Adipocyte (in vitro differentiated cells): ENCODE measurements at regions not wholly inside any gene's neighbourhood (a gene's known extent, or its start where the extent isn't known, plus 50 kb on each side); places are given as distances from the start of the nearest gene placed in this dataset.

Source experiments
- DNase-seq: peaks from one replicate; pipeline ENCODE4 v3.0.0-alpha.2; 2015; ENCODE audit warnings: low read depth
- H3K27me3 ChIP-seq: replicated peaks from 2 replicates; pipeline ENCODE4 v1.7.0; 2013; ENCODE audit warnings: mild to moderate bottlenecking, low read length, moderate library complexity; ENCODE audit not compliant: control insufficient read depth, insufficient read depth
- H3K36me3 ChIP-seq: 2 replicates; pipeline ENCODE4 v1.7.0; 2013; ENCODE audit warnings: low read length, mild to moderate bottlenecking, moderate library complexity; ENCODE audit not compliant: control insufficient read depth, insufficient read depth, severe bottlenecking
- H3K4me1 ChIP-seq: 2 replicates; pipeline ENCODE4 v1.7.0; 2013; ENCODE audit warnings: mild to moderate bottlenecking, low read length, moderate library complexity; ENCODE audit not compliant: control insufficient read depth, insufficient read depth
- H3K4me3 ChIP-seq: 2 replicates; pipeline ENCODE4 v1.7.0; 2013; ENCODE audit warnings: mild to moderate bottlenecking, low read length, moderate library complexity
- H3K9ac ChIP-seq: 2 replicates; pipeline ENCODE4 v1.7.0; 2013; ENCODE audit warnings: mild to moderate bottlenecking, low read length, moderate library complexity
- H3K9me3 ChIP-seq: 2 replicates; pipeline ENCODE4 v1.7.0; 2013; ENCODE audit warnings: mild to moderate bottlenecking, low read length, moderate library complexity; ENCODE audit not compliant: control insufficient read depth

DNA sequence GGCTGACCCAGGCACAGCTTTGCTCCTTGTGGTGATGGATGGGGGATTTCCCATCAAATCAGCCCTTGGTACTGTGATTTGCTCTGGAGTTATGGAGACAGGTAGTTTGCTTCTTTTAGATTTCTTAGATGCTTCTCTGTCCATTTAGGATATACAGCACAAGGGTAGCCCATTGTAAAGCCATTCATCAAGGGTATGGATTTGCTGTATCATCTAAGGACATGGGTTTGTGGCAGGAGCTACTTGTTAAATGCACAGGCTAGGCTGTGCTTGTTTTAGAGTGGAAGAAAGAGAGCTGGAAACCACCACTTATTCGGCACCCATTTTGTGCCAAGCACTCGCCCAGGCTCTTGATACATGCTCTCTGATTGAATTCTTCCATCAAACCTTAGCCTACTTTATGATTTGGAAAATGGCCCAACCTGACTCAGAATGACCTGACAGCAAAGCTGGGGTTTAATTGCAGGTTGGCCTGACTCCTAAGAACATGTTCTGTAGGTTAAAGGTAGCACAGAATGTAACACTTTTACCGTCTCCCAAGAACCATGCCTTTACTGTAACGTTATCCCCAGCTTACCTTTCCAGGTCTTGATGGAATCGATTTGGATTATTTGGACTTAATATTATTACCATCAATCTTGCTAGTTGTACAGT lies 168.0 kb downstream of the SNX10 start:
- no peaks in the 10 kb centered on the region for H3K36me3 ChIP-seq
- H3K9me3 ChIP-seq: no peaks in the 10 kb centered on the region
- H3K27me3 ChIP-seq: no peaks in the 10 kb centered on the region
- H3K4me3 ChIP-seq: no peak overlapping the region
- DNase-seq: no peak
- H3K9ac ChIP-seq: no peak overlapping the region
- peaks cover 16% of the 10 kb centered on the region for H3K4me1 ChIP-seq

DNA sequence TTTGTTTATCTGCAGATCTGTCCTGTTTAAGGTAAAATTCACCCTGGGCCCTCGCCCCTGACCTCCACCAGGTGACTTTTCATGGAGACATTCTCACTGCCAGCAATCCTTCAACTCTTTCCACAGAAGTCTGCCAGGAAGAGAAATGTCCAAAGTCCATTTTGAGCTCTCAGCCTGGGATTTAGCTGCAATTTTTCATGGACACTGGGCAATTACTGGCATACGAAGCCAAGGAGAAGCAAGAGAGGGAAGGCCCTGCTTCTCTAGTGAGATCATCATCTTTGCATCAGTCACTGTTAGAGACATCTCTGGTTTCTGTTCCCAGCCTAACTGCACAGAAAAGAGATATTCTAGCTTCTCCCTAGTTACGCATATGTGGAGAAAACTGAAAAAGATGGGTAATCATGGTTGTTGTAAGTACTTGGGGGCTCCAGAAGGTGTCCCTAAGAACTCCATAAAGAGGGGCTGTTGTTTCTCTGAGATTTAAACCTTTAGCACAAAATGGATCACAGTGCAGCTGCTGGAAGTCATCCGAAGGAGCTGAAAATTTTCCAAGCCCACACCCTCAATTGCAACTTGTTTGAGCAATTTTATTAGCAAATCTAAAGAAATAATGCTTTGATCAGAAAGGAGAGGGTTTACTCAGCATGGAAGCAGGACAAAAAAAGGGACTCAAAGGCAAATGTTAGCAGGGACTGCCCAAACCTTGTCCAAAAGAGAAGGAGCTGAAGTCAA lies 168.9 kb downstream of the SNX10 start:
- peak overlapping the region; percentile 16 for H3K9ac ChIP-seq
- H3K4me1 ChIP-seq: peaks cover 16% of the 10 kb centered on the region
- no peak for DNase-seq
- H3K36me3 ChIP-seq: no peaks in the 10 kb centered on the region
- no peaks in the 10 kb centered on the region for H3K9me3 ChIP-seq
- H3K4me3 ChIP-seq: no peak overlapping the region
- H3K27me3 ChIP-seq: no peaks in the 10 kb centered on the region

DNA sequence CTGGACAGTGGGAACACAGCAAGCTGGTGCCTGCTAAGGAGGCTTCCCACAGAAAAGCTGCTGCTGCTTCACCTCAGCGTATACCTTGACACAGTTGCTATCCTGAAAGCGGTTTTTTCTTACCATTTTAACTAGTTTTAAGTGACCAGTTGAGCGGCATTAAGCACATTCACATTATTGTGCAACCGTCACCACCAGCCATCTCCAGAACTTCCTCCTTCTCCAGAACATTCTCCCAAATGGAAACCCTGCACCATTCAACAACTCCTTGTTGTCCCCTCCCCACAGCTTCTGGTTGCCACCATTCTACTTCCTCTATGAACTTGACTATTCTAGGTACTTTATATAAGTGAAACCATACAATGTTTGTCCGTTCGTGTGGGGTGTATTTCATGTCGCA lies 169.9 kb downstream of the SNX10 start:
- Histone ChIP-seq H3K4me3 (no peak overlapping the region), H3K27me3 (no peaks in the 10 kb centered on the region), H3K36me3 (no peaks in the 10 kb centered on the region), H3K9ac (no peak overlapping the region), H3K9me3 (no peaks in the 10 kb centered on the region), H3K4me1 (peaks cover 19% of the 10 kb centered on the region)
- no peak for DNase-seq

GRCh38 chr7:26466007-26466406 lies 174.3 kb downstream of the SNX10 start:
- Histone ChIP-seq H3K9me3 (no peaks in the 10 kb centered on the region), H3K36me3 (no peaks in the 10 kb centered on the region), H3K4me3 (no peak overlapping the region), H3K4me1 (peaks cover 9% of the 10 kb centered on the region), H3K27me3 (peaks cover 14% of the 10 kb centered on the region), H3K9ac (no peak overlapping the region)
- DNase-seq: no peak

- H3K4me3 ChIP-seq: no peak overlapping the region
- no peak for DNase-seq
- H3K36me3 ChIP-seq: no peaks in the 10 kb centered on the region
- H3K4me1 ChIP-seq: peaks cover 3% of the 10 kb centered on the region
- no peaks in the 10 kb centered on the region for H3K9me3 ChIP-seq
- H3K9ac ChIP-seq: no peak overlapping the region
- H3K27me3 ChIP-seq: peaks cover 14% of the 10 kb centered on the region
Measured at GRCh38 chr7:26467104-26467503, 175.4 kb downstream of the SNX10 start.

DNA sequence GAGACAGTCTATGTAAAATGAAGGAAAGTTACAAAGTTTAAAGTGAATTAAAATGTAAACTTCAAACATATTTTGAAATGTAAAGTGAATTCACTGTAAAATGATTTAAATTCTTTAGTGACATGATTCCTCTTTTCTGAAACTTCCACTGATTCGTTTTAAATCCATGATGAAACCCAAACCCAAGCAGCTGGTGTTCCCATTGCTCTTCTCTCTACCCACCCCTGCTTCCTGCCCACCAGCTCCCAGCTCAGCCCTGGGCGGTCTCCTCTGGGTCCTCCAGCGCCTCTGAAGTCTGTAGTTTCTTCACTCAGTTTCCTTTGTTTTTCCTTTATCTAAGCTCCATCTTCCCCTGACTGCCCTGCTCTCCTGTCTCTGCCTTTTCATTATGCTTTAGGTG lies 175.9 kb downstream of the SNX10 start:
- no peak overlapping the region for H3K9ac ChIP-seq
- peaks cover 3% of the 10 kb centered on the region for H3K4me1 ChIP-seq
- no peak for DNase-seq
- no peak overlapping the region for H3K4me3 ChIP-seq
- no peaks in the 10 kb centered on the region for H3K36me3 ChIP-seq
- peaks cover 14% of the 10 kb centered on the region for H3K27me3 ChIP-seq
- no peaks in the 10 kb centered on the region for H3K9me3 ChIP-seq

DNA sequence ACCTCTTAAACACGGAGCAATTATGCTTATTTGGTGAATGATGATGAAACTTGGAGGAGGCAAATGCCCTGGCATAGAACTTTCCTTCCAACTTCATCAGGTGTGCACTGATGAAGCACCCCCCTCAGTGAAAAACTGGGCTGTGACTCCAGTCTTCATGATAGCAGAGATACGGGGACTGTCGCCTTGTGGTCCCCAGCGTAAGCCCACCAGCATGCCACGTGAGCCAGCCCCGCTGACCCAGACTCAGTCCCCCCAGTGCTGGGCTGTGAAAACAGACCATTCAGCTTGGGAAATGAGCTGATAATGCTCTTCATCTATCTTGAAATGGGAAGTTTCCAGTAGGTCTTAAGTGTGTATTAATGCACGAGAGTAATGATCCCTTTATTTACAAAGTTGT lies 177.0 kb downstream of the SNX10 start:
- H3K9ac ChIP-seq: no peak overlapping the region
- H3K36me3 ChIP-seq: no peaks in the 10 kb centered on the region
- no peak for DNase-seq
- H3K9me3 ChIP-seq: no peaks in the 10 kb centered on the region
- peaks cover 3% of the 10 kb centered on the region for H3K4me1 ChIP-seq
- H3K27me3 ChIP-seq: peaks cover 14% of the 10 kb centered on the region
- H3K4me3 ChIP-seq: no peak overlapping the region

DNA sequence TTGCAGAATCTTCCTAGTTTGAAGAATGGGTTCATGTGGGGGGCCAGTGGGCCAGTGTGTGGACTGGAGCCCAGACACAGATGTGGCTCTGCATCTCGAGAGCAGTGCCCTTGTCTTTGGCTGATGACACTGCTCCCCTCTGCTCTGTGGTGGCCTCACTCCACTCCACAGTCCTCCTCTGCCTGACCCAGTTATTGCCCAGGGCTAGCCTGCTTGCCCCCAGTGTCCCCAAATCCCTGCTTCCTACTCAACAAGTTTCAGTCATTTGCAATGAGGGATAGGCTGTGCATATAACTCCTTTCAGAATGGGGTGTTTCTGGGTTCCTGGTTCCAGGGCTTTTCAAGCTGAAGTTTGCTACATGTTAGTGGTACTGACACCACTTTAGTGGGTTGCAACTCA lies 177.5 kb downstream of the SNX10 start:
- no peaks in the 10 kb centered on the region for H3K36me3 ChIP-seq
- no peak overlapping the region for H3K9ac ChIP-seq
- no peak overlapping the region for H3K4me3 ChIP-seq
- H3K4me1 ChIP-seq: peaks cover 3% of the 10 kb centered on the region
- H3K27me3 ChIP-seq: peaks cover 14% of the 10 kb centered on the region
- DNase-seq: no peak
- H3K9me3 ChIP-seq: no peaks in the 10 kb centered on the region

DNA sequence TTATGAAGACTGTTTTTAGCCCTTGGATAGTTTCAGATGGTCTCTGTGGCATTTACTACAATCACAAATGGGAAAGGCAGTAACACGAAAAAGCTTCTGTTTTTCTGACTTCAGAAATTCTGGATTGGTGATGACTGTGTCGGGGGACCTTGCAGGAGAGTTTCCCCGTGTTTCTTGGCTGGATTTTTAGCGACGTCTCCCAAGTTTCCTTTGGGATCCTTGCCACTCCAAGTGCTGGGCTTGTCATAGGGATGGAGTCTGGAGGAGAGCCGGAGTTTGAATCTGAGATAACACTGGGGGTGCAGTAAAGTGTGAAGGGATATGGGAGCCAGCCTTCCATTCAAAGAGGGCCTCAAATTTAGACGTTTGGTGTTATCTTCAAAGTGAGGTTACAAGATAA lies 179.0 kb downstream of the SNX10 start:
- Histone ChIP-seq H3K4me1 (peaks cover 3% of the 10 kb centered on the region), H3K27me3 (peaks cover 14% of the 10 kb centered on the region), H3K36me3 (no peaks in the 10 kb centered on the region), H3K9ac (no peak overlapping the region), H3K9me3 (no peaks in the 10 kb centered on the region), H3K4me3 (no peak overlapping the region)
- DNase-seq: no peak

GRCh38 chr7:26471306-26472075 lies 179.8 kb downstream of the SNX10 start:
- no peak for DNase-seq
- no peaks in the 10 kb centered on the region for H3K9me3 ChIP-seq
- H3K36me3 ChIP-seq: no peaks in the 10 kb centered on the region
- H3K9ac ChIP-seq: no peak overlapping the region
- no peaks in the 10 kb centered on the region for H3K4me1 ChIP-seq
- H3K27me3 ChIP-seq: peaks cover 14% of the 10 kb centered on the region
- H3K4me3 ChIP-seq: no peak overlapping the region

DNA sequence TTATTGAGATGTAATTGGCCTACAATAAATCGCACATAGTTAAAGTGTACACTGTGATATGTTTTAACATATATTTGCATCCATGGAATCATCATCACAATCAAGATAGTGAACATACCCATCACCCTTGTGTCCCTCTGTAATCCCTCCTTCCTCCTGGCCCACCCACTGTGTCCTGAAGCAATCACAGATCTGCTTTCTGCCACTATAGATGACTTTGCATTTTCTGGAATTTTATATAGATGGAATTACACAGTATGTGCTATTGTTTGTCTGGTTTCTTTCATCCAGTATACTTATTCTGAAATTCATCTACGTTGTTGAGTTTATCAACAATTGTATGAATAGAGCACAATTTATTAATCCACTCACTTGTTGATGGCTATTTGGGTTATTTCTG lies 181.3 kb downstream of the SNX10 start:
- Histone ChIP-seq H3K9me3 (no peaks in the 10 kb centered on the region), H3K27me3 (peaks cover 4% of the 10 kb centered on the region), H3K4me3 (no peak overlapping the region), H3K4me1 (no peaks in the 10 kb centered on the region), H3K9ac (no peak overlapping the region), H3K36me3 (no peaks in the 10 kb centered on the region)
- no peak for DNase-seq
